WTC11 (cell line): ENCODE measurements at regions not wholly inside any gene's neighbourhood (a gene's known extent, or its start where the extent isn't known, plus 50 kb on each side); places are given as distances from the start of the nearest gene placed in this dataset.

Experiments used
- TF ChIP-seq, protein P1 (sequence below): fragments of 200-600 bp; IDR thresholded peaks from 2 replicates; pipeline ENCODE4 v1.8.0; 2022; ENCODE audit warnings: antibody characterized with exemption
- TF ChIP-seq, protein P2 (sequence below): sonication (generic); formaldehyde crosslinking; IDR thresholded peaks from 2 replicates; pipeline ENCODE4 v1.8.1; 2022; ENCODE audit warnings: mild to moderate bottlenecking, moderate library complexity, missing genetic modification reagents
- TF ChIP-seq, protein P3 (sequence below): sonication (generic); formaldehyde crosslinking; IDR thresholded peaks from 2 replicates; pipeline ENCODE4 v1.8.1; 2022; ENCODE audit warnings: low read depth, missing genetic modification reagents, borderline replicate concordance

DNA sequence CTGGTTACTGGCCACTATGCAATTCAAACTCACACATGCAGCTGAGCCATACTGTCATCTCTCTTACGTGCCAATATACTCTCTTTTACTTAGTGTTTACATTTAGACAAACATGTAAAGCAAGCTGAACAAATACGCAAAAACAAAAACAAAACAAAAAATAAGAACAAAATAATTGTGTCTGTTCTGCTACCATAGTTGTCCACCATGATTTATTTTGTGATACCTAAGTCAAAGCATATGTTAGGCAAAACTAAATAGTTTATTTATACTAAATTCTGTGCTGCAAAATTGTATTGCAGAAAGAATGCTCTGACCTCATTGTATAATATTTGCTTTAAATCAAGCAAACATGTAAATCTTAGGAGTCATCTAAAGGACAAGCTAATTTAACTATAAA is 943.2 kb upstream of the AGA start:
- TF ChIP-seq, protein P1, sequence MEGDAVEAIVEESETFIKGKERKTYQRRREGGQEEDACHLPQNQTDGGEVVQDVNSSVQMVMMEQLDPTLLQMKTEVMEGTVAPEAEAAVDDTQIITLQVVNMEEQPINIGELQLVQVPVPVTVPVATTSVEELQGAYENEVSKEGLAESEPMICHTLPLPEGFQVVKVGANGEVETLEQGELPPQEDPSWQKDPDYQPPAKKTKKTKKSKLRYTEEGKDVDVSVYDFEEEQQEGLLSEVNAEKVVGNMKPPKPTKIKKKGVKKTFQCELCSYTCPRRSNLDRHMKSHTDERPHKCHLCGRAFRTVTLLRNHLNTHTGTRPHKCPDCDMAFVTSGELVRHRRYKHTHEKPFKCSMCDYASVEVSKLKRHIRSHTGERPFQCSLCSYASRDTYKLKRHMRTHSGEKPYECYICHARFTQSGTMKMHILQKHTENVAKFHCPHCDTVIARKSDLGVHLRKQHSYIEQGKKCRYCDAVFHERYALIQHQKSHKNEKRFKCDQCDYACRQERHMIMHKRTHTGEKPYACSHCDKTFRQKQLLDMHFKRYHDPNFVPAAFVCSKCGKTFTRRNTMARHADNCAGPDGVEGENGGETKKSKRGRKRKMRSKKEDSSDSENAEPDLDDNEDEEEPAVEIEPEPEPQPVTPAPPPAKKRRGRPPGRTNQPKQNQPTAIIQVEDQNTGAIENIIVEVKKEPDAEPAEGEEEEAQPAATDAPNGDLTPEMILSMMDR: no peak
- TF ChIP-seq, protein P2, sequence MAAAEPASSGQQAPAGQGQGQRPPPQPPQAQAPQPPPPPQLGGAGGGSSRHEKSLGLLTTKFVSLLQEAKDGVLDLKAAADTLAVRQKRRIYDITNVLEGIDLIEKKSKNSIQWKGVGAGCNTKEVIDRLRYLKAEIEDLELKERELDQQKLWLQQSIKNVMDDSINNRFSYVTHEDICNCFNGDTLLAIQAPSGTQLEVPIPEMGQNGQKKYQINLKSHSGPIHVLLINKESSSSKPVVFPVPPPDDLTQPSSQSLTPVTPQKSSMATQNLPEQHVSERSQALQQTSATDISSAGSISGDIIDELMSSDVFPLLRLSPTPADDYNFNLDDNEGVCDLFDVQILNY (CRISPR knock-in tag): no peak
- TF ChIP-seq, protein P3, sequence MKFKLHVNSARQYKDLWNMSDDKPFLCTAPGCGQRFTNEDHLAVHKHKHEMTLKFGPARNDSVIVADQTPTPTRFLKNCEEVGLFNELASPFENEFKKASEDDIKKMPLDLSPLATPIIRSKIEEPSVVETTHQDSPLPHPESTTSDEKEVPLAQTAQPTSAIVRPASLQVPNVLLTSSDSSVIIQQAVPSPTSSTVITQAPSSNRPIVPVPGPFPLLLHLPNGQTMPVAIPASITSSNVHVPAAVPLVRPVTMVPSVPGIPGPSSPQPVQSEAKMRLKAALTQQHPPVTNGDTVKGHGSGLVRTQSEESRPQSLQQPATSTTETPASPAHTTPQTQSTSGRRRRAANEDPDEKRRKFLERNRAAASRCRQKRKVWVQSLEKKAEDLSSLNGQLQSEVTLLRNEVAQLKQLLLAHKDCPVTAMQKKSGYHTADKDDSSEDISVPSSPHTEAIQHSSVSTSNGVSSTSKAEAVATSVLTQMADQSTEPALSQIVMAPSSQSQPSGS (CRISPR knock-in tag): no peak
